SJCRH30 (cell line): ENCODE measurements at regions not wholly inside any gene's neighbourhood (a gene's known extent, or its start where the extent isn't known, plus 50 kb on each side); places are given as distances from the start of the nearest gene placed in this dataset.

ENCODE experiments used
- DNase-seq, 2 experiments: peaks; one replicate each; pipeline ENCODE4 v3.0.0-alpha.2; 2015 to 2020
- H3K27ac ChIP-seq: fragments of 250-450 bp; sonication (Bioruptor Pico); 2 replicates; pipeline ENCODE4 v1.5.1; 2020; ENCODE audit warnings: mild to moderate bottlenecking, moderate library complexity
- H3K27me3 ChIP-seq: fragments of 250-450 bp; sonication (Bioruptor Pico); 2 replicates; pipeline ENCODE4 v1.5.1; 2020; ENCODE audit warnings: mild to moderate bottlenecking, moderate library complexity
- H3K36me3 ChIP-seq: fragments of 250-450 bp; sonication (Bioruptor Pico); 2 replicates; pipeline ENCODE4 v1.5.1; 2020; ENCODE audit warnings: mild to moderate bottlenecking, moderate library complexity
- H3K4me1 ChIP-seq: fragments of 250-450 bp; sonication (Bioruptor Pico); 2 replicates; pipeline ENCODE4 v1.5.1; 2020; ENCODE audit warnings: mild to moderate bottlenecking, moderate library complexity
- H3K4me3 ChIP-seq: fragments of 250-450 bp; sonication (Bioruptor Pico); 2 replicates; pipeline ENCODE4 v1.5.1; 2020; ENCODE audit warnings: mild to moderate bottlenecking, moderate library complexity
- H3K9me3 ChIP-seq: fragments of 250-450 bp; sonication (Bioruptor Pico); replicated peaks from 2 replicates; pipeline ENCODE4 v1.5.1; 2020; ENCODE audit warnings: mild to moderate bottlenecking, moderate library complexity

- no peak overlapping the region for H3K27ac ChIP-seq
- 0 out of 2 replicates have a peak, but pooled peaks cover 2% of the 10 kb centered on the region for H3K9me3 ChIP-seq
- no peaks in the 10 kb centered on the region for H3K4me1 ChIP-seq
- 0 out of 2 replicates have a peak, but pooled peaks cover 3% of the 10 kb centered on the region for H3K36me3 ChIP-seq
- H3K27me3 ChIP-seq = 0 out of 2 replicates have a peak, but pooled peaks cover 3% of the 10 kb centered on the region
- no peak for DNase-seq
- H3K4me3 ChIP-seq = no peak overlapping the region
These were observed 55.8 kb upstream of the SHC3 start for GRCh38 chr9:89234205-89235067.

GRCh38 chr9:89236955-89237573 is 58.4 kb upstream of the SHC3 start:
- Histone ChIP-seq H3K9me3 (0 out of 2 replicates have a peak, but pooled peaks cover 2% of the 10 kb centered on the region), H3K4me3 (no peak overlapping the region), H3K4me1 (no peaks in the 10 kb centered on the region), H3K27ac (no peak overlapping the region), H3K27me3 (0 out of 2 replicates have a peak, but pooled peaks cover 11% of the 10 kb centered on the region), H3K36me3 (0 out of 2 replicates have a peak, but pooled peaks cover 3% of the 10 kb centered on the region)
- no peak for DNase-seq

- no peak for DNase-seq
- no peaks in the 10 kb centered on the region for H3K4me1 ChIP-seq
- H3K36me3 ChIP-seq = 0 out of 2 replicates have a peak, but pooled peaks cover 3% of the 10 kb centered on the region
- H3K27me3 ChIP-seq = 0 out of 2 replicates have a peak, but pooled peaks cover 7% of the 10 kb centered on the region
- H3K4me3 ChIP-seq = no peak overlapping the region
- 0 out of 2 replicates have a peak, but pooled peaks cover 2% of the 10 kb centered on the region for H3K9me3 ChIP-seq
- no peak overlapping the region for H3K27ac ChIP-seq
These were observed 59.8 kb upstream of the SHC3 start for GRCh38 chr9:89238424-89238823.

- no peak overlapping the region for H3K27ac ChIP-seq
- 0 out of 2 replicates have a peak, but pooled peaks cover 7% of the 10 kb centered on the region for H3K27me3 ChIP-seq
- no peak for DNase-seq
- no peak overlapping the region for H3K4me3 ChIP-seq
- H3K4me1 ChIP-seq = no peaks in the 10 kb centered on the region
- no peaks in the 10 kb centered on the region for H3K9me3 ChIP-seq
- 0 out of 2 replicates have a peak, but pooled peaks cover 3% of the 10 kb centered on the region for H3K36me3 ChIP-seq
These were observed 64.9 kb upstream of the SHC3 start for GRCh38 chr9:89243296-89244061.

- Histone ChIP-seq H3K4me1 (no peaks in the 10 kb centered on the region), H3K9me3 (no peaks in the 10 kb centered on the region)
- DNase-seq = no peak
These were observed 64.2 kb upstream of the CKS2 start for GRCh38 chr9:89246840-89247239.

GRCh38 chr9:89247431-89248353 is 63.3 kb upstream of the CKS2 start:
- Histone ChIP-seq H3K27ac (no peak overlapping the region), H3K9me3 (no peaks in the 10 kb centered on the region), H3K27me3 (no peaks in the 10 kb centered on the region), H3K4me3 (no peak overlapping the region), H3K4me1 (no peaks in the 10 kb centered on the region), H3K36me3 (no peaks in the 10 kb centered on the region)
- DNase-seq = peak in 1 of 2 experiments; percentile 12

More at GRCh38 chr9:89246840-89247239, 64.2 kb upstream of the CKS2 start:
- Histone ChIP-seq H3K27ac (no peak overlapping the region), H3K27me3 (no peaks in the 10 kb centered on the region), H3K4me3 (no peak overlapping the region), H3K36me3 (no peaks in the 10 kb centered on the region)

GRCh38 chr9:89249001-89249400 is 62.0 kb upstream of the CKS2 start:
- no peak for DNase-seq
- Histone ChIP-seq H3K4me1 (no peaks in the 10 kb centered on the region), H3K9me3 (0 out of 2 replicates have a peak, but pooled peaks cover 4% of the 10 kb centered on the region), H3K27ac (no peak overlapping the region), H3K36me3 (no peaks in the 10 kb centered on the region), H3K27me3 (no peaks in the 10 kb centered on the region), H3K4me3 (no peak overlapping the region)

- Histone ChIP-seq H3K27ac (no peak overlapping the region), H3K27me3 (no peaks in the 10 kb centered on the region), H3K36me3 (no peaks in the 10 kb centered on the region), H3K4me1 (no peaks in the 10 kb centered on the region), H3K4me3 (no peak overlapping the region), H3K9me3 (0 out of 2 replicates have a peak, but pooled peaks cover 4% of the 10 kb centered on the region)
- DNase-seq = no peak
These were observed 58.2 kb upstream of the CKS2 start for GRCh38 chr9:89252651-89253267.

- H3K27me3 ChIP-seq = no peaks in the 10 kb centered on the region
These were observed 56.8 kb upstream of the CKS2 start for GRCh38 chr9:89254058-89254772.

GRCh38 chr9:89254773-89255125 is 56.2 kb upstream of the CKS2 start:
- Histone ChIP-seq H3K36me3 (no peaks in the 10 kb centered on the region), H3K9me3 (0 out of 2 replicates have a peak, but pooled peaks cover 4% of the 10 kb centered on the region), H3K27me3 (no peaks in the 10 kb centered on the region), H3K27ac (no peak overlapping the region), H3K4me1 (no peaks in the 10 kb centered on the region), H3K4me3 (no peak overlapping the region)
- peak; percentile 54 to 63 for DNase-seq

More at GRCh38 chr9:89254058-89254772, 56.8 kb upstream of the CKS2 start:
- Histone ChIP-seq H3K4me3 (no peak overlapping the region), H3K36me3 (no peaks in the 10 kb centered on the region), H3K4me1 (no peaks in the 10 kb centered on the region), H3K27ac (no peak overlapping the region), H3K9me3 (0 out of 2 replicates have a peak, but pooled peaks cover 4% of the 10 kb centered on the region)
- DNase-seq = no peak

GRCh38 chr9:89256225-89256624 is 54.8 kb upstream of the CKS2 start:
- H3K36me3 ChIP-seq = no peaks in the 10 kb centered on the region
- H3K27ac ChIP-seq = no peak overlapping the region
- H3K27me3 ChIP-seq = no peaks in the 10 kb centered on the region
- no peak overlapping the region for H3K4me3 ChIP-seq
- peaks cover 4% of the 10 kb centered on the region; the same call in 1 of the 2 replicates for H3K9me3 ChIP-seq
- DNase-seq = no peak
- H3K4me1 ChIP-seq = no peaks in the 10 kb centered on the region

GRCh38 chr9:89256642-89257041 is 54.4 kb upstream of the CKS2 start:
- no peaks in the 10 kb centered on the region for H3K4me1 ChIP-seq
- no peaks in the 10 kb centered on the region for H3K36me3 ChIP-seq
- H3K27ac ChIP-seq = no peak overlapping the region
- no peaks in the 10 kb centered on the region for H3K27me3 ChIP-seq
- DNase-seq = no peak
- no peak overlapping the region for H3K4me3 ChIP-seq
- H3K9me3 ChIP-seq = peaks cover 4% of the 10 kb centered on the region; the same call in 1 of the 2 replicates

- Histone ChIP-seq H3K4me1 (no peaks in the 10 kb centered on the region), H3K27me3 (no peaks in the 10 kb centered on the region), H3K36me3 (no peaks in the 10 kb centered on the region), H3K9me3 (no peaks in the 10 kb centered on the region; the same call in 1 of the 2 replicates), H3K4me3 (no peak overlapping the region), H3K27ac (no peak overlapping the region)
- no peak for DNase-seq
These were observed 50.5 kb upstream of the CKS2 start for GRCh38 chr9:89260525-89260924.
